Heart right ventricle (tissue), 16 donors: ENCODE measurements at regions not wholly inside any gene's neighbourhood (a gene's known extent, or its start where the extent isn't known, plus 50 kb on each side); places are given as distances from the start of the nearest gene placed in this dataset.

ENCODE experiments used
- ATAC-seq, 8 donors: fragments of 200-7000 bp; cut with Tn5 transposase; one replicate each; pipeline ENCODE4 v1.9.1; 2020; ENCODE audit warnings: mild to moderate bottlenecking in 8 of 8, moderate library complexity in 8 of 8, moderate number of reproducible peaks in 1 of 8
- DNase-seq, 2 donors: peaks; one replicate each; pipeline ENCODE4 v3.0.0-alpha.2; 2020
- H3K27ac ChIP-seq, 10 donors: fragments of 200-600 bp; sonication (generic) in 2 of 10; one replicate each; pipeline versions ENCODE4 v1.5.0 to v1.8.0; 2020 to 2022; ENCODE audit warnings: mild to moderate bottlenecking in 3 of 10
- H3K27me3 ChIP-seq, 7 donors: fragments of 200-600 bp; one replicate each; pipeline ENCODE4 v1.8.0; 2021 to 2022; ENCODE audit warnings: mild to moderate bottlenecking in 2 of 7
- H3K36me3 ChIP-seq, 9 donors: fragments of 200-600 bp; sonication (generic) in 1 of 9; one replicate each; pipeline versions ENCODE4 v1.5.0 to v1.8.0; 2020 to 2022; ENCODE audit warnings: mild to moderate bottlenecking in 2 of 9
- H3K4me1 ChIP-seq, 9 donors: fragments of 200-600 bp; sonication (generic) in 1 of 9; one replicate each; pipeline versions ENCODE4 v1.5.0 to v1.8.0; 2020 to 2022; ENCODE audit warnings: mild to moderate bottlenecking in 4 of 9
- H3K4me3 ChIP-seq, 10 donors: fragments of 200-600 bp; sonication (generic) in 2 of 10; one replicate each; pipeline versions ENCODE4 v1.5.0 to v1.8.0; 2020 to 2022; ENCODE audit warnings: mild to moderate bottlenecking in 7 of 10, moderate library complexity in 2 of 10
- H3K9me3 ChIP-seq, 11 donors: fragments of 200-600 bp in 10 of 11; sonication (generic) in 2 of 11; one replicate each; pipeline versions ENCODE4 v1.5.0 to v1.8.0; 2013 to 2022; ENCODE audit warnings: mild to moderate bottlenecking in 2 of 11, control low read depth in 1 of 11, moderate library complexity in 1 of 11
- CTCF ChIP-seq, 9 donors: fragments of 200-600 bp; sonication (generic) in 2 of 9; IDR thresholded peaks; one replicate each; pipeline versions ENCODE4 v1.5.0 to v1.8.0; 2021 to 2022; ENCODE audit warnings: antibody characterized with exemption in 9 of 9, mild to moderate bottlenecking in 5 of 9, moderate library complexity in 1 of 9
- WGBS, 2 donors: extraction: QIAGEN DNeasy Blood & Tissue Kit; methylation state at CpG; one replicate each; pipeline ENCODE4 v1.1.7; 2013; ENCODE audit warnings: inconsistent platforms in 1 of 2; 5-methylcytosine and 5-hydroxymethylcytosine counted together
- intact Hi-C, 10 donors: fragments of 100-400 bp; cut with DNase I; formaldehyde crosslinking; loops; one replicate each; pipeline versions ENCODE4 v1.11.1 to v1.14.2; 2022
- donor health status: Arrhythmogenic right ventricular cardiomyopathy.
- donor health status: ischemic (EF 13 %, LVEDD 7.1; RV severe dilation, severe dysfunction).
- donor health status: healthy with polysubstance abuse.
- donor health status: DM: no; HTN: yes; CAD: no.
- donor health status: DM: no; HTN: no; CAD: no.
- donor health status: ischemic (EF 25% LVEDD 6.9; RV normal size, moderate dysfunction).
- donor health status: ischemic (EF 25% LVEDD 5.7; RV mildly dilated, moderate dysfunction).
- donor health status: healthy.
- donor health status: DM: yes; HTN: yes; CAD: no.
- donor health status: Ischemic cardiomyopathy.
- donor health status: ischemic (EF 35%, LVEDD 5.7; RV mildly dilated, moderate dysfunction).
- donor health status: nonischemic (EF 11% LVEDD 7.7; RV severe dilation, severe dysfunction).
- donor health status: DM: yes; HTN: yes; CAD: no.
- donor health status: PGD.
- donor health status: ischemic (EF 29% LVEDD 5.4; RV normal size, mild dysfunction).
- donor health status: nonischemic (EF 23%, LVEDD 6.1; RV moderate dilation, normal function).

- Histone ChIP-seq H3K4me1 (no peaks in the 10 kb centered on the region), H3K27ac (peak overlapping the region in 1 of 10 donors; percentile 10), H3K9me3 (peaks cover 0 to 6% (median 0%) of the 10 kb centered on the region in 11 donors), H3K27me3 (no peaks in the 10 kb centered on the region), H3K4me3 (no peak overlapping the region), H3K36me3 (no peaks in the 10 kb centered on the region)
- ATAC-seq (peak in 2 of 8 donors; percentile 25 to 90), DNase-seq (no peak)
- intact Hi-C loops = no loop called here
- TF ChIP-seq CTCF (IDR thresholded peaks at IDR 0.05) = no peak
- 61 to 66% methylated on average over 6 of the region's 6 CpGs for WGBS, 2 donors
These were observed 636.0 kb downstream of the MMUT start for GRCh38 chr6:48826901-48827701.

GRCh38 chr6:48826152-48826515 lies 636.9 kb downstream of the MMUT start:
- whole genome bisulfite sequencing, 2 donors = 52 to 54% methylated on average over 2 of the region's 2 CpGs
- Histone ChIP-seq H3K36me3 (no peaks in the 10 kb centered on the region), H3K4me3 (no peak overlapping the region), H3K27ac (no peak overlapping the region), H3K4me1 (no peaks in the 10 kb centered on the region), H3K9me3 (peaks cover 0 to 6% (median 0%) of the 10 kb centered on the region in 11 donors), H3K27me3 (no peaks in the 10 kb centered on the region)
- DNase-seq (no peak), ATAC-seq (no peak)
- no peak for TF ChIP-seq CTCF (IDR thresholded peaks at IDR 0.05)
- intact Hi-C loops = no loop called here

- Histone ChIP-seq H3K27ac (no peak overlapping the region), H3K27me3 (no peaks in the 10 kb centered on the region), H3K4me1 (no peaks in the 10 kb centered on the region), H3K36me3 (no peaks in the 10 kb centered on the region), H3K4me3 (no peak overlapping the region), H3K9me3 (peaks cover 0 to 6% (median 0%) of the 10 kb centered on the region in 11 donors)
- intact Hi-C loops = no loop called here
- no peak for ATAC-seq
- DNase-seq = no peak
- 55 to 74% methylated on average over 3 of the region's 3 CpGs for WGBS, 2 donors
- no peak for TF ChIP-seq CTCF (IDR thresholded peaks at IDR 0.05)
These were observed 637.4 kb downstream of the MMUT start for GRCh38 chr6:48825501-48826151.

GRCh38 chr6:48818052-48818412 lies 645.0 kb downstream of the MMUT start:
- ATAC-seq (no peak), DNase-seq (no peak)
- intact Hi-C loops = no loop called here
- H3K36me3 ChIP-seq = no peaks in the 10 kb centered on the region
- peaks cover 0 to 6% (median 0%) of the 10 kb centered on the region in 11 donors for H3K9me3 ChIP-seq
- TF ChIP-seq CTCF (IDR thresholded peaks at IDR 0.05) = no peak
- no peaks in the 10 kb centered on the region for H3K4me1 ChIP-seq
- no peak overlapping the region for H3K27ac ChIP-seq
- no peaks in the 10 kb centered on the region for H3K27me3 ChIP-seq
- H3K4me3 ChIP-seq = no peak overlapping the region
